22Rv1 (cell line): ENCODE measurements at regions not wholly inside any gene's neighbourhood (a gene's known extent, or its start where the extent isn't known, plus 50 kb on each side); places are given as distances from the start of the nearest gene placed in this dataset.
"Not testable (repeated sequence)": the region's sequence is repeated elsewhere in the genome, so short reads cannot be mapped to it uniquely, and the experiment has no call there.

Experiments
- H3K27ac ChIP-seq: fragments of 450-650 bp; 2 replicates; pipeline ENCODE4 v1.5.1; 2017
- ZFX ChIP-seq: fragments of 450-650 bp; IDR thresholded peaks from 2 replicates; pipeline ENCODE4 v1.6.1; 2017; ENCODE audit warnings: antibody characterized with exemption, borderline replicate concordance
- TF ChIP-seq, protein P1 (sequence below): fragments of 450-650 bp; IDR thresholded peaks from 2 replicates; pipeline ENCODE4 v1.5.1; 2017; ENCODE audit warnings: mild to moderate bottlenecking

- TF ChIP-seq, protein P1, sequence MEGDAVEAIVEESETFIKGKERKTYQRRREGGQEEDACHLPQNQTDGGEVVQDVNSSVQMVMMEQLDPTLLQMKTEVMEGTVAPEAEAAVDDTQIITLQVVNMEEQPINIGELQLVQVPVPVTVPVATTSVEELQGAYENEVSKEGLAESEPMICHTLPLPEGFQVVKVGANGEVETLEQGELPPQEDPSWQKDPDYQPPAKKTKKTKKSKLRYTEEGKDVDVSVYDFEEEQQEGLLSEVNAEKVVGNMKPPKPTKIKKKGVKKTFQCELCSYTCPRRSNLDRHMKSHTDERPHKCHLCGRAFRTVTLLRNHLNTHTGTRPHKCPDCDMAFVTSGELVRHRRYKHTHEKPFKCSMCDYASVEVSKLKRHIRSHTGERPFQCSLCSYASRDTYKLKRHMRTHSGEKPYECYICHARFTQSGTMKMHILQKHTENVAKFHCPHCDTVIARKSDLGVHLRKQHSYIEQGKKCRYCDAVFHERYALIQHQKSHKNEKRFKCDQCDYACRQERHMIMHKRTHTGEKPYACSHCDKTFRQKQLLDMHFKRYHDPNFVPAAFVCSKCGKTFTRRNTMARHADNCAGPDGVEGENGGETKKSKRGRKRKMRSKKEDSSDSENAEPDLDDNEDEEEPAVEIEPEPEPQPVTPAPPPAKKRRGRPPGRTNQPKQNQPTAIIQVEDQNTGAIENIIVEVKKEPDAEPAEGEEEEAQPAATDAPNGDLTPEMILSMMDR = no peak
- no peak for TF ChIP-seq ZFX
Measured at GRCh38 chr6:11888727-11889126, 110.1 kb upstream of the ADTRP start.

DNA sequence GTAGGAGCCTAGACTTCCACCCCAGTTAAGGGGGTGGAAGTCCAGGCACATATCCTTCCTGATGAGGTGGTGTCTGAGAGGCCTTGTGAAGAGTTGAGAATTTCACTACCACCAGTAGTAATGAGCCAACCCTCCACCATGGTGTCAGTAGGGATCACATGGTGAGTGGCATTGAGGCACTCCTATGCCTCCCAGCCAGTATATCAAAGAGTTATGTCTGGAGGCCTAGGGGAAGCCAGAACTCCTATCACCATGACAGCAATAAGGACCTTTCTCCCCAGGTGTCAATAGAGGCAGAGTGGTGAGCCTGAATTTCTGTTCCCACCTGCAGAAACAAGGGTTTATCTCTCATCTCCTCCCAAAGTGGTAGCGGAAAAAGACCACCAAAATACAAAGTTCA, 106.6 kb upstream of the ADTRP start:
- no peak overlapping the region for H3K27ac ChIP-seq
- TF ChIP-seq ZFX = no peak
- TF ChIP-seq, protein P1 = no peak

More at GRCh38 chr6:11888727-11889126, 110.1 kb upstream of the ADTRP start:
- H3K27ac ChIP-seq = no peak overlapping the region

DNA sequence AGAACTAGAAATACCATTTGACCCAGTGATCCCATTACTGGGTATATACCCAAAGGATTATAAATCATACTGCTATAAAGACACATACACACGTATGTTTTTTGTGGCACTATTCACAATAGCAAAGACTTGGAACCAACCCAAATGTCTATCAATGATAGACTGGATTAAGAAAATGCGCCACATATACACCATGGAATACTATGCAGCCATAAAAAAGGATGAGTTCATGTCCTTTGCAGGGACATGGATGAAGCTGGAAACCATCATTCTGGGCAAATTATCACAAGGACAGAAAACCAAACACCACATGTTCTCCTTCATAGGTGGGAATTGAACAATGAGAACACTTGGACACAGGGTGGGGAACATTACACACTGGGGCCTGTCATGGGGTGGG, 104.9 kb upstream of the ADTRP start:
- not testable (repeated sequence) for H3K27ac ChIP-seq

DNA sequence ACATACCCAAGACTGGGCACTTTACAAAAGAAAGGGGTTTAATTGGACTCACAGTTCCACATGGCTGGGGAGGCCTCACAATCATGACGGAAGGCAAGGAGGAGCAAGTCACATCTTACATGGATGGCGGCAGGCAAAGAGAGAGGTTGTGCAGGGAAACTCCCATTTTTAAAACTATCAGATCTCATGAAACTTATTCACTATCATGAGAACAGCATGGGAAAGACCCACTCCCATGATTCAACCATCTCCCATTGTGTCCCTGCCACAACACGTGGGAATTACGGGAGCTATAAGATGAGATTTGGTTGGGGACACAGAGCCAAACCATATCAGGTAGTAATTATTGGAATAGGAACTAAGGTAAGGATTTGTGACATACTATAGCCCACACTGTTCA, 101.6 kb upstream of the ADTRP start:
- not testable (repeated sequence) for H3K27ac ChIP-seq

GRCh38 chr6:11878735-11879134, 100.1 kb upstream of the ADTRP start:
- no peak for TF ChIP-seq ZFX
- TF ChIP-seq, protein P1 = no peak
- no peak overlapping the region for H3K27ac ChIP-seq

GRCh38 chr6:11878029-11878428, 99.4 kb upstream of the ADTRP start:
- no peak for TF ChIP-seq ZFX
- TF ChIP-seq, protein P1 = no peak
- no peak overlapping the region for H3K27ac ChIP-seq

DNA sequence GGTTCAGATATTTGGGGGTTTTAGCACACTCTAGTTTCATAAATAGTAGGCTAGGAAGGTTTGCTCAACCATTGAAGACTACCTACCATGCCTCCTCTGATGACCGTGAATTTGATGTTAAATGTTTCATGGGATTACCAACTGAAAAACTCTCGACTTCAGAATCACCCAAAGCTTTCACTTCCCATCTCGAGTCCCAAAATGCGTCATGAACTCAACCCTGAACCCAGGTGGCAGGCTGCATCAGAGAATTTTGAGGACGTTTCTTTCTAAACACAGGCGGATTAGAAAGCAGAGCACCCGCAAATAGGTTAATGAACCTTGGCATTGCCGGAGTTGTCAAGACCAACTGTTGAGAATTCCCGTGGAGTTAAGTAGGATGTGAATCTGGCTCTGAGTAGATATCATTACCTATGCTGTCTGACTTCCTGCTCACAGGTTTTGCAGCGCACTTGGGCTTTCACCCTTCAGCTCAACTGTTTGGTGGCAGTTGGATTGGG, 98.4 kb upstream of the ADTRP start:
- TF ChIP-seq, protein P1 = no peak
- TF ChIP-seq ZFX = no peak
- H3K27ac ChIP-seq = no peak overlapping the region

DNA sequence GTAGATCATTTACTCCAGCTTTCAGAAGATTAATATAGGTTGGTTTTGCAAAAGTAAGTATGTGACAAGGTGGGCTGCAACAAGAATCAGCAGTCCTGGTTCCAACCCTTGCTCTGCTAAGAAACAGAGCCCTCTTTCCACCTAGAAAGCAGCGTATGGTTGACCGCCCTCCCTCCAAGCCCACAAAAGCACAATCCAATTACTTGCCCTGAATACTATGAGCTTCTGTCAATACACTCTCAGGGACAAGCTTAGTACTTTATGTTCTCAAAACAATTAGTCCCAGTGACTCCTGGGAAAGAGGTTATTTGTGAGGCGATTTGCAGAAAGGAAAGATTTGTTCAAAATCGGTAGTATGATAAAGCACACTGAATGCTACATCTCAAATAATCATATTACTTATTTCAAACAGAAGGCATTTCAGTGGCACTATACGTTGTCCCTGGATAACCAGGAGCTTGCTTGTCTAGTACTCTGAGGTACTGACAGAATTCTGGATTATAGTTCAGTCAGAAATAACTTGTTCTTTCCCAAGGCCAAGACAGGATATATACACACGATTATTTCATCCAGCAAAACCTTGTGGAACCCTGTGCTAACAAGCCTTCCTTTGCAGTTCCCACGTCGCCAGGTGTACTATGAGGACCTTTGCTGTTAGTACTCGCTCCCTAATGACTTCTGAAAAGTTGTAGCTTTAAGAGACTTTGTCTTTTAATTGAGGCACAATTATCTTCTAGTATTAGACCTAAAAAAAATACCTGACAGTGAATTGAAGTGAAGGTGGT, 96.9 kb upstream of the ADTRP start:
- TF ChIP-seq, protein P1 = no peak
- no peak for TF ChIP-seq ZFX
- no peak overlapping the region for H3K27ac ChIP-seq
